SK-N-SH (cell line): ENCODE measurements at regions not wholly inside any gene's neighbourhood (a gene's known extent, or its start where the extent isn't known, plus 50 kb on each side); places are given as distances from the start of the nearest gene placed in this dataset.

Experiments used
- POLR2AphosphoS5 ChIP-seq: IDR thresholded peaks from 2 replicates; pipeline ENCODE4 v1.6.1; 2012; ENCODE audit warnings: low read depth, low read length
- RCOR1 ChIP-seq: fragments of 150-350 bp; IDR thresholded peaks from 2 replicates; pipeline ENCODE4 v1.6.1; 2017; ENCODE audit warnings: antibody characterized with exemption, low read length
- SMC3 ChIP-seq: IDR thresholded peaks from 2 replicates; pipeline ENCODE4 v1.6.1; 2012; ENCODE audit warnings: low read depth, low read length, improper control_type of control experiment
- TF ChIP-seq, protein P1 (sequence below): fragments of 200-600 bp; sonication (generic); IDR thresholded peaks from 2 replicates; pipeline ENCODE4 v1.6.1; 2017; ENCODE audit warnings: antibody characterized with exemption, mild to moderate bottlenecking, moderate library complexity
- TF ChIP-seq, protein P2 (sequence below): IDR thresholded peaks from 2 replicates; pipeline ENCODE4 v1.4.0; 2012; ENCODE audit warnings: low read depth, borderline replicate concordance

DNA sequence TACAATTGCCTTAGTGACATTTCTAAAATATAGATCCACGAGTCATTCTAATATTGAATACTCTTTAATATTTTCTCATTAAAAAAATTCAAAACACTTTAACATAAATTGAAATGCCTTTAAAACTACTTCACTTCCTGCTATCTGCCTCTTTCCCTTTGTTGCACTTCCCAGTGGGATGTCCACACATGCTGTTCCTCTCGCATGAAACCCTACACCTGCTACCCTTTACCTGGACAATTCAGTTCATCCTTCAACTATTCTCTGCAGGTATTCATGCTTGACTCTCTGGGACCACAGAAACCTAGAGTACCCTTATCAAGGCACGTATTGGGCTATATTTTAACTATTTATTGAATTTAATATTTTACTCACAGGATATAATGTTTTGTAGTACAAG lies 373.3 kb upstream of the GALNT5 start:
- TF ChIP-seq RCOR1 (no peak), SMC3 (no peak), POLR2AphosphoS5 (no peak)
- TF ChIP-seq, protein P1, sequence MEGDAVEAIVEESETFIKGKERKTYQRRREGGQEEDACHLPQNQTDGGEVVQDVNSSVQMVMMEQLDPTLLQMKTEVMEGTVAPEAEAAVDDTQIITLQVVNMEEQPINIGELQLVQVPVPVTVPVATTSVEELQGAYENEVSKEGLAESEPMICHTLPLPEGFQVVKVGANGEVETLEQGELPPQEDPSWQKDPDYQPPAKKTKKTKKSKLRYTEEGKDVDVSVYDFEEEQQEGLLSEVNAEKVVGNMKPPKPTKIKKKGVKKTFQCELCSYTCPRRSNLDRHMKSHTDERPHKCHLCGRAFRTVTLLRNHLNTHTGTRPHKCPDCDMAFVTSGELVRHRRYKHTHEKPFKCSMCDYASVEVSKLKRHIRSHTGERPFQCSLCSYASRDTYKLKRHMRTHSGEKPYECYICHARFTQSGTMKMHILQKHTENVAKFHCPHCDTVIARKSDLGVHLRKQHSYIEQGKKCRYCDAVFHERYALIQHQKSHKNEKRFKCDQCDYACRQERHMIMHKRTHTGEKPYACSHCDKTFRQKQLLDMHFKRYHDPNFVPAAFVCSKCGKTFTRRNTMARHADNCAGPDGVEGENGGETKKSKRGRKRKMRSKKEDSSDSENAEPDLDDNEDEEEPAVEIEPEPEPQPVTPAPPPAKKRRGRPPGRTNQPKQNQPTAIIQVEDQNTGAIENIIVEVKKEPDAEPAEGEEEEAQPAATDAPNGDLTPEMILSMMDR: no peak
- TF ChIP-seq, protein P2, sequence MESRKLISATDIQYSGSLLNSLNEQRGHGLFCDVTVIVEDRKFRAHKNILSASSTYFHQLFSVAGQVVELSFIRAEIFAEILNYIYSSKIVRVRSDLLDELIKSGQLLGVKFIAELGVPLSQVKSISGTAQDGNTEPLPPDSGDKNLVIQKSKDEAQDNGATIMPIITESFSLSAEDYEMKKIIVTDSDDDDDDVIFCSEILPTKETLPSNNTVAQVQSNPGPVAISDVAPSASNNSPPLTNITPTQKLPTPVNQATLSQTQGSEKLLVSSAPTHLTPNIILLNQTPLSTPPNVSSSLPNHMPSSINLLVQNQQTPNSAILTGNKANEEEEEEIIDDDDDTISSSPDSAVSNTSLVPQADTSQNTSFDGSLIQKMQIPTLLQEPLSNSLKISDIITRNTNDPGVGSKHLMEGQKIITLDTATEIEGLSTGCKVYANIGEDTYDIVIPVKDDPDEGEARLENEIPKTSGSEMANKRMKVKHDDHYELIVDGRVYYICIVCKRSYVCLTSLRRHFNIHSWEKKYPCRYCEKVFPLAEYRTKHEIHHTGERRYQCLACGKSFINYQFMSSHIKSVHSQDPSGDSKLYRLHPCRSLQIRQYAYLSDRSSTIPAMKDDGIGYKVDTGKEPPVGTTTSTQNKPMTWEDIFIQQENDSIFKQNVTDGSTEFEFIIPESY: no peak
